PC-9 (cell line): ENCODE measurements at regions not wholly inside any gene's neighbourhood (a gene's known extent, or its start where the extent isn't known, plus 50 kb on each side); places are given as distances from the start of the nearest gene placed in this dataset.

Experiments
- EZH2 ChIP-seq: fragments of 200-600 bp; sonication (generic); IDR thresholded peaks from 2 replicates; pipeline ENCODE4 v1.8.0; 2017; ENCODE audit warnings: antibody characterized with exemption, low read depth
- TF ChIP-seq, protein P1 (sequence below): fragments of 200-600 bp; sonication (generic); conservative IDR thresholded peaks from 2 replicates; pipeline ENCODE4 v1.6.1; 2017; ENCODE audit warnings: mixed run types, antibody characterized with exemption, mild to moderate bottlenecking, moderate library complexity

DNA sequence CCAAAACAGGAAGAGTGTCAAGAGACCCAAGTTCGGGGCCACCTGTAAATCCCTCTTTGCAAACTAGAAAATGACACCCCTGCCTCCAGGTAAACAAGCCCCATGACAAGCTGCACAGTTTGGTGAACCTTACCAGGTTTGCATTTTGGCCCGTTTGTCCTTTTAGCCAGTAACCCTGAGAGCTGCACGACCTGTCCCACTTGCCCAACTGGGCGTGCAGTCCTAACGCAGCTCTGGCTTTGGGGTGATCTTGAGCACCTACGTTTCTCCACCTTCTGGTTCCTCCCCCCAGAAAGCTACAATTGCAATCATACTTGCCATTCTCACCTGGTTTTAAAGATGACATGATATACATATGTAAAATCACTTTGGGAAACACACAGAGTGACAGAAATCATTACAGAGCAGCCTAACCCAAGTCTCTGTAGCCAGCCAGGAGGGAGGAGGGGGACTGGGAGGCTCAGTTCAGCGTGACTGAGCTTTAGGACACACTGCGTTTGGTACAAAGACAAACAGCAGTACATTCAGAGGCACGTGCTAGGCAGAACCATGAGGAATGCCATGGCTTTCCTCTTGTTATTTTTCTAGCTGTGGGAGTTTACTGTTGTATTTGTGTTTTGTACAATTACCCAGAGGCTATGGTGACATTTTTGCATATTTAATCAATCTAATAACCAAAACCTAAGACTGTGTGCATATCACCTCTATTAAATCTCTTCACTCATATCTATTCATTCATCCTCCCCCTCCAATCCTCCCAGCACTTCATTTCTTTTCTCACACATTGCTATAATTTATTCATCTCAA, 304.0 kb downstream of the IRS1 start:
- TF ChIP-seq, protein P1, sequence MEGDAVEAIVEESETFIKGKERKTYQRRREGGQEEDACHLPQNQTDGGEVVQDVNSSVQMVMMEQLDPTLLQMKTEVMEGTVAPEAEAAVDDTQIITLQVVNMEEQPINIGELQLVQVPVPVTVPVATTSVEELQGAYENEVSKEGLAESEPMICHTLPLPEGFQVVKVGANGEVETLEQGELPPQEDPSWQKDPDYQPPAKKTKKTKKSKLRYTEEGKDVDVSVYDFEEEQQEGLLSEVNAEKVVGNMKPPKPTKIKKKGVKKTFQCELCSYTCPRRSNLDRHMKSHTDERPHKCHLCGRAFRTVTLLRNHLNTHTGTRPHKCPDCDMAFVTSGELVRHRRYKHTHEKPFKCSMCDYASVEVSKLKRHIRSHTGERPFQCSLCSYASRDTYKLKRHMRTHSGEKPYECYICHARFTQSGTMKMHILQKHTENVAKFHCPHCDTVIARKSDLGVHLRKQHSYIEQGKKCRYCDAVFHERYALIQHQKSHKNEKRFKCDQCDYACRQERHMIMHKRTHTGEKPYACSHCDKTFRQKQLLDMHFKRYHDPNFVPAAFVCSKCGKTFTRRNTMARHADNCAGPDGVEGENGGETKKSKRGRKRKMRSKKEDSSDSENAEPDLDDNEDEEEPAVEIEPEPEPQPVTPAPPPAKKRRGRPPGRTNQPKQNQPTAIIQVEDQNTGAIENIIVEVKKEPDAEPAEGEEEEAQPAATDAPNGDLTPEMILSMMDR, result no peak
- TF ChIP-seq EZH2, result no peak
